IPS DF 19.7 (cell line): ENCODE measurements at regions not wholly inside any gene's neighbourhood (a gene's known extent, or its start where the extent isn't known, plus 50 kb on each side); places are given as distances from the start of the nearest gene placed in this dataset.
"Not testable (repeated sequence)": the region's sequence is repeated elsewhere in the genome, so short reads cannot be mapped to it uniquely, and the experiment has no call there.

Experiments
- DNase-seq: peaks from one replicate; pipeline ENCODE4 v3.0.0-alpha.2; 2013; ENCODE audit warnings: low read depth, low spot score

- no peak for DNase-seq
These were observed 98.0 kb upstream of the SLC24A3 start for GRCh38 chr20:19114410-19114809.

- no peak for DNase-seq
These were observed 96.9 kb upstream of the SLC24A3 start for GRCh38 chr20:19115581-19115980.

GRCh38 chr20:19120011-19120410, 92.4 kb upstream of the SLC24A3 start:
- no peak for DNase-seq

GRCh38 chr20:19120569-19120968, 91.9 kb upstream of the SLC24A3 start:
- DNase-seq, result no peak

GRCh38 chr20:19121463-19121862, 91.0 kb upstream of the SLC24A3 start:
- no peak for DNase-seq

GRCh38 chr20:19121916-19122315, 90.5 kb upstream of the SLC24A3 start:
- no peak for DNase-seq

GRCh38 chr20:19122395-19122794, 90.0 kb upstream of the SLC24A3 start:
- no peak for DNase-seq

- DNase-seq, result no peak
These were observed 86.9 kb upstream of the SLC24A3 start for GRCh38 chr20:19125508-19125907.

GRCh38 chr20:19129306-19129705, 83.1 kb upstream of the SLC24A3 start:
- DNase-seq, result no peak

- DNase-seq, result no peak
These were observed 82.3 kb upstream of the SLC24A3 start for GRCh38 chr20:19129976-19130612.

- no peak for DNase-seq
These were observed 81.8 kb upstream of the SLC24A3 start for GRCh38 chr20:19130613-19130984.

GRCh38 chr20:19137641-19138040, 74.8 kb upstream of the SLC24A3 start:
- no peak for DNase-seq

- no peak for DNase-seq
These were observed 73.7 kb upstream of the SLC24A3 start for GRCh38 chr20:19138758-19139157.

GRCh38 chr20:19139584-19139983, 72.9 kb upstream of the SLC24A3 start:
- DNase-seq, result not testable (repeated sequence)

GRCh38 chr20:19141998-19142397, 70.4 kb upstream of the SLC24A3 start:
- DNase-seq, result no peak

GRCh38 chr20:19143890-19144289, 68.6 kb upstream of the SLC24A3 start:
- DNase-seq, result no peak

GRCh38 chr20:19161336-19161735, 51.1 kb upstream of the SLC24A3 start:
- DNase-seq, result no peak
